Retinal pigment epithelial cell (primary cell): ENCODE measurements at regions not wholly inside any gene's neighbourhood (a gene's known extent, or its start where the extent isn't known, plus 50 kb on each side); places are given as distances from the start of the nearest gene placed in this dataset.
"Not testable (repeated sequence)": the region's sequence is repeated elsewhere in the genome, so short reads cannot be mapped to it uniquely, and the experiment has no call there.

Experiments used
- DNase-seq: peaks from one replicate; pipeline ENCODE4 v3.0.0-alpha.2; 2010; ENCODE audit warnings: low read depth
- H3K4me3 ChIP-seq: 2 replicates; pipeline ENCODE4 v1.5.1; 2011; ENCODE audit warnings: mild to moderate bottlenecking, low read length, control low read depth, moderate library complexity
- TF ChIP-seq, protein P1 (sequence below): conservative IDR thresholded peaks from 2 replicates; pipeline ENCODE4 v1.5.1; 2011; ENCODE audit warnings: low read depth, low read length, control low read depth, inconsistent platforms

DNA sequence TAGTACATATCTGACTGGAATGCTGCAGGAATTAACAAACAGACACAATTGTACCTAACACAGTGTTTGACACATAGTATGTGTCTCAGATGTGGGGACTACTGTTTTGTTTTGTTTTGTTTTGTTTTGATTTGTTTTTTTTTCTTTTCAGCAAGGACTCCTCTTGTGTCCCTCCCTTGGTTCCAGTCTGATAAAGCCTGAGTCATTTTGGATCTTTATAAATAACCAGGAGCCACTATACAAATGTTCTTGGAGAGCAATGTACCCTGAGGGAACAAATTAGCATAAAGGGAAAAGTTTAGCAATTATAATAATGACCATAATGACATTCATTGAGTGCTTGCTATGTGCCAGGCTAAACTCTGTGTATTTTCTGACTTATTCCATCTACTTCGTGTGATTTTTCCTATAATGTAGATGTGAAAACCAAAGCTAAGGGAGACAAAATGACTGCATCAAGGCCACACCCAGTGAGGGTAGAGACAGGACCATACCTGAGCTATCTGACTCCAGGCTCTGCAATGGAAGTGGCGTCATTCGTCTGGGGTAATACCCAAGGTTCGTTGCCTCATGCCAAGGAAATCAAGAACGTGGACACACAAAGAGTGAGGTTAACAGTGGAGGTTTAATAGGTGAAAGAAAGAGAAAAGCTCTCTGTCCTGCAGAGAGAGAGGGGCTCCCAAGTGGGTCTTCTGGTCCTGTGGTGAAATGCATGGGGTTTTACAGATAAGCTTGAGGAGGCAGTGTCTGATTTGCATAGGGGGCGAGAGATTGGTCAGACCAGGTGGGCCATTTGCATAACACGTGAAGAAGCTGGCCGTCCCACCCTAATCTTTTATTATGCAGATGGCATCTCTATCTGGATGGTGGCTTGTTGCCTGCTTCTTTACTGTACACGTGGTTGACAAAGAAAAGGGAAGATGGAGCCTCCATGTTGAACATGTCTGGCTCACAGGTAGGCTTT is 285.5 kb upstream of the SFSWAP start:
- H3K4me3 ChIP-seq, result no peak overlapping the region
- DNase-seq, result no peak
- TF ChIP-seq, protein P1, sequence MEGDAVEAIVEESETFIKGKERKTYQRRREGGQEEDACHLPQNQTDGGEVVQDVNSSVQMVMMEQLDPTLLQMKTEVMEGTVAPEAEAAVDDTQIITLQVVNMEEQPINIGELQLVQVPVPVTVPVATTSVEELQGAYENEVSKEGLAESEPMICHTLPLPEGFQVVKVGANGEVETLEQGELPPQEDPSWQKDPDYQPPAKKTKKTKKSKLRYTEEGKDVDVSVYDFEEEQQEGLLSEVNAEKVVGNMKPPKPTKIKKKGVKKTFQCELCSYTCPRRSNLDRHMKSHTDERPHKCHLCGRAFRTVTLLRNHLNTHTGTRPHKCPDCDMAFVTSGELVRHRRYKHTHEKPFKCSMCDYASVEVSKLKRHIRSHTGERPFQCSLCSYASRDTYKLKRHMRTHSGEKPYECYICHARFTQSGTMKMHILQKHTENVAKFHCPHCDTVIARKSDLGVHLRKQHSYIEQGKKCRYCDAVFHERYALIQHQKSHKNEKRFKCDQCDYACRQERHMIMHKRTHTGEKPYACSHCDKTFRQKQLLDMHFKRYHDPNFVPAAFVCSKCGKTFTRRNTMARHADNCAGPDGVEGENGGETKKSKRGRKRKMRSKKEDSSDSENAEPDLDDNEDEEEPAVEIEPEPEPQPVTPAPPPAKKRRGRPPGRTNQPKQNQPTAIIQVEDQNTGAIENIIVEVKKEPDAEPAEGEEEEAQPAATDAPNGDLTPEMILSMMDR, result no peak

GRCh38 chr12:131428091-131428685 is 282.7 kb upstream of the SFSWAP start:
- H3K4me3 ChIP-seq, result no peak overlapping the region
- TF ChIP-seq, protein P1, result no peak
- no peak for DNase-seq

GRCh38 chr12:131429221-131429620 is 281.7 kb upstream of the SFSWAP start:
- not testable (repeated sequence) for H3K4me3 ChIP-seq, DNase-seq

GRCh38 chr12:131429697-131430096 is 281.2 kb upstream of the SFSWAP start:
- not testable (repeated sequence) for H3K4me3 ChIP-seq, DNase-seq

- TF ChIP-seq, protein P1, result no peak
- DNase-seq, result no peak
- H3K4me3 ChIP-seq, result no peak overlapping the region
Measured at GRCh38 chr12:131430158-131430742, 280.6 kb upstream of the SFSWAP start.

- not testable (repeated sequence) for DNase-seq, H3K4me3 ChIP-seq
Measured at GRCh38 chr12:131431126-131431655, 279.7 kb upstream of the SFSWAP start.

DNA sequence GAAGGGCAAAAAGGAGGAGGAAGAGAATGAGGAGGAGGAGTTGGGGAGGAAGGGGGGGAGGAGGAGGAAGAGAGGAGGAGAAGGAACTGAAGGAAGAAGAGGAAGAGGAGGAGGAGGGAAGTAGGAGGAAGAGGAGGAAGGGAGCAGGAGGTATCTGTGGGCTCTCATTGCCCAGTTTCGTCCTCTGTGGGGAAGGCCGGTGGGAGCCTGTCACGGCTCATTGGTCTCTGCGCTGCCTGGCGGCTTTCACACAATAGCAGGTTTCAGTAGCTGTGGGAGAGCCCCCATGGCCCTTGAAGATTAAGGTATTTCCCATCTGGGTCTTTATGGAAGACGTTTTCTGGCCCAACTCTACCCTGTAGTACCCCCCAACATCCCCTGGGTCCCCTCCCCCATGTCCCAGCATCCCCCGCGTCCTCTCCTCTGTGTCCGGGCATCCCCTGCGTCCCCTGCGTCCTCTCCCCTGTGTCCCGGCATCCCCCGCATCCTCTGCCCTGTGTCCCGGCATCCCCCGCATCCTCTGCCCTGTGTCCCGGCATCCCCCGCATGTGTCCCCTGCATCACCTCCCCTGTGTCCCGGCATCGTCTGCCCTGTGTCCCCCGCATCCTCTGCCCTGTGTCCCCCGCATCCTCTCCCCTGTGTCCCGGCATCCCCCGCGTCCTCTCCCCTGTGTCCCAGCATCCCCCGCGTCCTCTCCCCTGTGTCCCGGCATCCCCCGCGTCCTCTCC is 278.2 kb upstream of the SFSWAP start:
- TF ChIP-seq, protein P1, result no peak
- no peak for DNase-seq
- H3K4me3 ChIP-seq, result no peak overlapping the region
